Naive thymus-derived CD4-positive, alpha-beta T cell (primary cell): ENCODE measurements at regions not wholly inside any gene's neighbourhood (a gene's known extent, or its start where the extent isn't known, plus 50 kb on each side); places are given as distances from the start of the nearest gene placed in this dataset.

Experiments
- ATAC-seq: fragments of 150-1000 bp; cut with Tn5 transposase; 2 replicates; pipeline ENCODE4 v1.10.0; 2021; ENCODE audit warnings: mild to moderate bottlenecking, moderate library complexity
- CTCF ChIA-PET: fragments of 350-600 bp; sonication (Branson Sonifier 250); formaldehyde crosslinking; loops from one replicate; lab custom pipeline; 2021; ENCODE audit warnings: antibody characterized with exemption; lab: Charles Lee
- POLR2A ChIA-PET: fragments of 350-600 bp; sonication (Branson Sonifier 250); formaldehyde crosslinking; loops from one replicate; lab custom pipeline; 2021; ENCODE audit warnings: antibody characterized with exemption, inconsistent platforms; lab: Charles Lee
- DNase-seq, 9 donors: peaks; one replicate each; pipeline versions ENCODE4 v3.0.0 to v3.0.0-alpha.2; 2020 to 2022; ENCODE audit warnings: mixed read lengths in 1 of 9
- H3K27ac ChIP-seq: one replicate; pipeline ENCODE4 v1.7.0; 2013; ENCODE audit warnings: mild to moderate bottlenecking, low read depth, low read length, moderate library complexity
- H3K27me3 ChIP-seq, 2 donors: one replicate each; pipeline ENCODE4 v1.7.0; 2013; ENCODE audit warnings: low read length in 2 of 2, mild to moderate bottlenecking in 2 of 2, moderate library complexity in 2 of 2; ENCODE audit not compliant: control insufficient read depth in 2 of 2, insufficient read depth in 2 of 2
- H3K36me3 ChIP-seq, 3 experiments: 1 replicate in 2 of 3; 2 replicates in 1 of 3; pipeline ENCODE4 v1.7.0; 2013; ENCODE audit warnings: low read length in 3 of 3, mild to moderate bottlenecking in 3 of 3, moderate library complexity in 1 of 3; ENCODE audit not compliant: insufficient read depth in 3 of 3, control insufficient read depth in 2 of 3
- H3K4me1 ChIP-seq, 2 donors: one replicate each; pipeline ENCODE4 v1.7.0; 2013; ENCODE audit warnings: low read length in 2 of 2, mild to moderate bottlenecking in 2 of 2, moderate library complexity in 1 of 2; ENCODE audit not compliant: control insufficient read depth in 2 of 2, insufficient read depth in 2 of 2
- H3K4me3 ChIP-seq: 2 replicates; pipeline ENCODE4 v1.7.0; 2013; ENCODE audit warnings: mild to moderate bottlenecking, low read length
- H3K9me3 ChIP-seq, 3 experiments: 1 replicate in 2 of 3; 2 replicates in 1 of 3; pipeline ENCODE4 v1.7.0; 2013; ENCODE audit warnings: low read length in 3 of 3; ENCODE audit not compliant: control insufficient read depth in 2 of 3
- H3K27ac Mint-ChIP-seq, 9 donors: one replicate each; pipeline ENCODE4 v1.8.0; 2020 to 2022; ENCODE audit warnings: mixed read lengths in 9 of 9, mild to moderate bottlenecking in 8 of 9, moderate library complexity in 5 of 9, inconsistent platforms in 2 of 9
- H3K27me3 Mint-ChIP-seq, 5 donors: one replicate each; pipeline ENCODE4 v1.8.0; 2021 to 2022; ENCODE audit warnings: mixed read lengths in 5 of 5, mild to moderate bottlenecking in 1 of 5
- H3K36me3 Mint-ChIP-seq, 5 donors: one replicate each; pipeline ENCODE4 v1.8.0; 2020 to 2022; ENCODE audit warnings: mixed read lengths in 5 of 5, mild to moderate bottlenecking in 3 of 5, inconsistent platforms in 1 of 5
- H3K4me1 Mint-ChIP-seq, 7 donors: one replicate each; pipeline ENCODE4 v1.8.0; 2020 to 2022; ENCODE audit warnings: mixed read lengths in 7 of 7, mild to moderate bottlenecking in 3 of 7, inconsistent platforms in 1 of 7
- H3K4me3 Mint-ChIP-seq, 10 donors: one replicate each; pipeline ENCODE4 v1.8.0; 2020 to 2022; ENCODE audit warnings: mild to moderate bottlenecking in 10 of 10, mixed read lengths in 10 of 10, moderate library complexity in 6 of 10, inconsistent platforms in 2 of 10
- H3K9me3 Mint-ChIP-seq, 11 donors: one replicate each; pipeline ENCODE4 v1.8.0; 2020 to 2022; ENCODE audit warnings: mixed read lengths in 11 of 11, mild to moderate bottlenecking in 4 of 11, inconsistent platforms in 1 of 11, moderate library complexity in 1 of 11
- intact Hi-C, 2 donors: fragments of 100-400 bp; cut with micrococcal nuclease; formaldehyde crosslinking; loops; one replicate each; pipeline ENCODE4 v1.15.1; 2023

GRCh38 chr14:39861696-39862095 lies 429.5 kb upstream of the FBXO33 start:
- Histone ChIP-seq H3K36me3 (no peaks in the 10 kb centered on the region), H3K27me3 (no peaks in the 10 kb centered on the region), H3K4me1 (no peaks in the 10 kb centered on the region), H3K4me3 (no peak overlapping the region), H3K27ac (no peak overlapping the region), H3K9me3 (no peaks in the 10 kb centered on the region)
- Mint-ChIP-seq H3K36me3 (peaks cover 0 to 3% (median 0%) of the 10 kb centered on the region in 5 donors), H3K27ac (no peak overlapping the region), H3K4me1 (peaks cover 0 to 4% (median 0%) of the 10 kb centered on the region in 7 donors), H3K27me3 (peaks cover 0 to 4% (median 0%) of the 10 kb centered on the region in 5 donors), H3K9me3 (peaks cover 0 to 3% (median 0%) of the 10 kb centered on the region in 11 donors), H3K4me3 (no peak overlapping the region)
- CTCF ChIA-PET = no interaction called here
- POLR2A ChIA-PET = no interaction called here
- intact Hi-C loops = no loop called here
- DNase-seq (no peak), ATAC-seq (no peak)

GRCh38 chr14:39861229-39861600 lies 429.0 kb upstream of the FBXO33 start:
- Histone ChIP-seq H3K4me3 (no peak overlapping the region), H3K27ac (no peak overlapping the region), H3K36me3 (no peaks in the 10 kb centered on the region), H3K4me1 (no peaks in the 10 kb centered on the region), H3K27me3 (no peaks in the 10 kb centered on the region), H3K9me3 (no peaks in the 10 kb centered on the region)
- H3K36me3 Mint-ChIP-seq = peaks cover 0 to 3% (median 0%) of the 10 kb centered on the region in 5 donors
- intact Hi-C loops = no loop called here
- ChIA-PET CTCF (no interaction called here), POLR2A (no interaction called here)
- peaks cover 0 to 3% (median 0%) of the 10 kb centered on the region in 11 donors for H3K9me3 Mint-ChIP-seq
- peaks cover 0 to 4% (median 0%) of the 10 kb centered on the region in 5 donors for H3K27me3 Mint-ChIP-seq
- H3K4me3 Mint-ChIP-seq = no peak overlapping the region
- DNase-seq (no peak), ATAC-seq (no peak)
- no peak overlapping the region for H3K27ac Mint-ChIP-seq
- H3K4me1 Mint-ChIP-seq = peaks cover 0 to 4% (median 0%) of the 10 kb centered on the region in 7 donors

- no peak overlapping the region for H3K4me3 ChIP-seq
- no peaks in the 10 kb centered on the region for H3K27me3 ChIP-seq
- peaks cover 0 to 2% (median 0%) of the 10 kb centered on the region in 11 donors for H3K9me3 Mint-ChIP-seq
- H3K27ac Mint-ChIP-seq = no peak overlapping the region
- ATAC-seq = no peak
- H3K4me1 ChIP-seq = no peaks in the 10 kb centered on the region
- peaks cover 0 to 4% (median 0%) of the 10 kb centered on the region in 7 donors for H3K4me1 Mint-ChIP-seq
- peaks cover 0 to 3% (median 0%) of the 10 kb centered on the region in 5 donors for H3K27me3 Mint-ChIP-seq
- no peak for DNase-seq
- no peak overlapping the region for H3K27ac ChIP-seq
- POLR2A ChIA-PET = no interaction called here
- CTCF ChIA-PET = no interaction called here
- H3K36me3 Mint-ChIP-seq = peaks cover 0 to 2% (median 0%) of the 10 kb centered on the region in 5 donors
- H3K36me3 ChIP-seq = no peaks in the 10 kb centered on the region
- H3K4me3 Mint-ChIP-seq = no peak overlapping the region
- H3K9me3 ChIP-seq = no peaks in the 10 kb centered on the region
- intact Hi-C loops = no loop called here
Observed at GRCh38 chr14:39860596-39861228, 428.5 kb upstream of the FBXO33 start.

- no peaks in the 10 kb centered on the region for H3K36me3 ChIP-seq
- ChIA-PET CTCF (no interaction called here), POLR2A (no interaction called here)
- intact Hi-C loops = no loop called here
- no peaks in the 10 kb centered on the region for H3K4me1 ChIP-seq
- H3K27me3 ChIP-seq = no peaks in the 10 kb centered on the region
- no peak for ATAC-seq
- no peak for DNase-seq
- Mint-ChIP-seq H3K36me3 (no peaks in the 10 kb centered on the region), H3K9me3 (peaks cover 0 to 4% (median 0%) of the 10 kb centered on the region in 11 donors), H3K27me3 (no peaks in the 10 kb centered on the region), H3K27ac (no peak overlapping the region), H3K4me1 (peaks cover 0 to 4% (median 0%) of the 10 kb centered on the region in 7 donors), H3K4me3 (no peak overlapping the region)
- H3K9me3 ChIP-seq = no peaks in the 10 kb centered on the region
- no peak overlapping the region for H3K4me3 ChIP-seq
- no peak overlapping the region for H3K27ac ChIP-seq
Observed at GRCh38 chr14:39859314-39859713, 427.1 kb upstream of the FBXO33 start.

- Histone ChIP-seq H3K4me3 (no peak overlapping the region), H3K9me3 (no peaks in the 10 kb centered on the region), H3K4me1 (no peaks in the 10 kb centered on the region), H3K27ac (no peak overlapping the region), H3K36me3 (no peaks in the 10 kb centered on the region), H3K27me3 (no peaks in the 10 kb centered on the region)
- Mint-ChIP-seq H3K4me1 (peaks cover 0 to 4% (median 0%) of the 10 kb centered on the region in 7 donors), H3K27me3 (no peaks in the 10 kb centered on the region), H3K36me3 (no peaks in the 10 kb centered on the region), H3K9me3 (peaks cover 0 to 4% (median 0%) of the 10 kb centered on the region in 11 donors), H3K27ac (peak overlapping the region in 1 of 9 donors; percentile 10), H3K4me3 (no peak overlapping the region)
- ATAC-seq (no peak), DNase-seq (no peak)
- ChIA-PET POLR2A (no interaction called here), CTCF (no interaction called here)
- intact Hi-C loops = no loop called here
Observed at GRCh38 chr14:39857376-39858055, 425.3 kb upstream of the FBXO33 start.

- Mint-ChIP-seq H3K4me3 (no peak overlapping the region), H3K27ac (no peak overlapping the region), H3K36me3 (no peaks in the 10 kb centered on the region), H3K27me3 (no peaks in the 10 kb centered on the region), H3K4me1 (peaks cover 0 to 4% (median 0%) of the 10 kb centered on the region in 7 donors), H3K9me3 (peaks cover 0 to 6% (median 0%) of the 10 kb centered on the region in 11 donors)
- no peaks in the 10 kb centered on the region for H3K4me1 ChIP-seq
- no peak overlapping the region for H3K4me3 ChIP-seq
- H3K27ac ChIP-seq = no peak overlapping the region
- ChIA-PET POLR2A (no interaction called here), CTCF (no interaction called here)
- H3K27me3 ChIP-seq = no peaks in the 10 kb centered on the region
- H3K36me3 ChIP-seq = no peaks in the 10 kb centered on the region
- ATAC-seq = no peak
- no peaks in the 10 kb centered on the region for H3K9me3 ChIP-seq
- intact Hi-C loops = no loop called here
- DNase-seq = no peak
Observed at GRCh38 chr14:39853441-39853840, 421.2 kb upstream of the FBXO33 start.
